ENCODE measurements at regions not wholly inside any gene's neighbourhood (a gene's known extent, or its start where the extent isn't known, plus 50 kb on each side); places are given as distances from the start of the nearest gene placed in this dataset.

GRCh38 chr7:20991544-20991943 lies 204.9 kb upstream of the SP8 start:
- no peaks in the 10 kb centered on the region for H3K27me3 ChIP-seq (ENCODE audit: insufficient read depth, low read length, poor library complexity, severe bottlenecking)
- H3K9ac ChIP-seq (ENCODE audit: low read depth, low read length, poor library complexity, severe bottlenecking), result no peak overlapping the region
- TF ChIP-seq EZH2phosphoT487 (IDR thresholded peaks at IDR 0.05; ENCODE audit: borderline replicate concordance), result no peak
- TF ChIP-seq CTCF (conservative IDR thresholded peaks at IDR 0.05; ENCODE audit: low read length), result peak; percentile 52
- no peaks in the 10 kb centered on the region for H3K79me2 ChIP-seq (ENCODE audit: insufficient read depth, low read length)
- H3K4me3 ChIP-seq (ENCODE audit: low read length, poor library complexity, severe bottlenecking), result no peak overlapping the region
- no peak overlapping the region for H2AFZ ChIP-seq (ENCODE audit: low read length)
- no peaks in the 10 kb centered on the region for H3K9me3 ChIP-seq (ENCODE audit: insufficient read depth, low read depth, low read length)
- no peaks in the 10 kb centered on the region for H3K4me1 ChIP-seq (ENCODE audit: insufficient read depth, low read length, poor library complexity, severe bottlenecking)
- H3K4me2 ChIP-seq (ENCODE audit: low read depth, low read length, poor library complexity, severe bottlenecking), result no peak overlapping the region
- no peaks in the 10 kb centered on the region for H3K36me3 ChIP-seq (ENCODE audit: insufficient read depth, low read length)
- no peaks in the 10 kb centered on the region for H4K20me1 ChIP-seq (ENCODE audit: insufficient read depth, low read length, poor library complexity, severe bottlenecking)
- no peaks in the 10 kb centered on the region for H3F3A ChIP-seq (ENCODE audit: low read depth)
- no peaks in the 10 kb centered on the region for H3K9me2 ChIP-seq (replicated peaks; ENCODE audit: low read depth, low read length)

GRCh38 chr7:20993693-20994092 lies 207.0 kb upstream of the SP8 start:
- H3K27me3 ChIP-seq (ENCODE audit: insufficient read depth, low read length, poor library complexity, severe bottlenecking), result no peaks in the 10 kb centered on the region
- H3K9me2 ChIP-seq (replicated peaks; ENCODE audit: low read depth, low read length), result no peaks in the 10 kb centered on the region
- H3K9ac ChIP-seq (ENCODE audit: low read depth, low read length, poor library complexity, severe bottlenecking), result no peak overlapping the region
- no peak overlapping the region for H2AFZ ChIP-seq (ENCODE audit: low read length)
- no peak for TF ChIP-seq CTCF (conservative IDR thresholded peaks at IDR 0.05; ENCODE audit: low read length)
- TF ChIP-seq EZH2phosphoT487 (IDR thresholded peaks at IDR 0.05; ENCODE audit: borderline replicate concordance), result no peak
- no peak overlapping the region for H3K4me3 ChIP-seq (ENCODE audit: low read length, poor library complexity, severe bottlenecking)
- H3K9me3 ChIP-seq (ENCODE audit: insufficient read depth, low read depth, low read length), result no peaks in the 10 kb centered on the region
- no peaks in the 10 kb centered on the region for H3K79me2 ChIP-seq (ENCODE audit: insufficient read depth, low read length)
- H4K20me1 ChIP-seq (ENCODE audit: insufficient read depth, low read length, poor library complexity, severe bottlenecking), result no peaks in the 10 kb centered on the region
- no peak overlapping the region for H3K4me2 ChIP-seq (ENCODE audit: low read depth, low read length, poor library complexity, severe bottlenecking)
- H3K4me1 ChIP-seq (ENCODE audit: insufficient read depth, low read length, poor library complexity, severe bottlenecking), result peaks cover 13% of the 10 kb centered on the region
- H3K36me3 ChIP-seq (ENCODE audit: insufficient read depth, low read length), result no peaks in the 10 kb centered on the region
- H3F3A ChIP-seq (ENCODE audit: low read depth), result no peaks in the 10 kb centered on the region

GRCh38 chr7:20998309-20998708 lies 211.6 kb upstream of the SP8 start:
- Histone ChIP-seq H3K4me3 (ENCODE audit: low read length, poor library complexity, severe bottlenecking) (no peak overlapping the region), H3K9me3 (ENCODE audit: insufficient read depth, low read depth, low read length) (no peaks in the 10 kb centered on the region), H3K4me1 (ENCODE audit: insufficient read depth, low read length, poor library complexity, severe bottlenecking) (peaks cover 13% of the 10 kb centered on the region), H3K9me2 (replicated peaks; ENCODE audit: low read depth, low read length) (no peaks in the 10 kb centered on the region), H3K79me2 (ENCODE audit: insufficient read depth, low read length) (no peaks in the 10 kb centered on the region), H3K27me3 (ENCODE audit: insufficient read depth, low read length, poor library complexity, severe bottlenecking) (no peaks in the 10 kb centered on the region), H3K9ac (ENCODE audit: low read depth, low read length, poor library complexity, severe bottlenecking) (no peak overlapping the region), H3K36me3 (ENCODE audit: insufficient read depth, low read length) (no peaks in the 10 kb centered on the region), H2AFZ (ENCODE audit: low read length) (0 out of 2 replicates have a peak overlapping the region, but pooled peaks have one; percentile 24), H4K20me1 (ENCODE audit: insufficient read depth, low read length, poor library complexity, severe bottlenecking) (no peaks in the 10 kb centered on the region), H3K4me2 (ENCODE audit: low read depth, low read length, poor library complexity, severe bottlenecking) (peak overlapping the region; percentile 12), H3F3A (ENCODE audit: low read depth) (no peaks in the 10 kb centered on the region)
- TF ChIP-seq EZH2phosphoT487 (IDR thresholded peaks at IDR 0.05; ENCODE audit: borderline replicate concordance) (no peak), CTCF (conservative IDR thresholded peaks at IDR 0.05; ENCODE audit: low read length) (no peak)
